ENCODE measurements at regions not wholly inside any gene's neighbourhood (a gene's known extent, or its start where the extent isn't known, plus 50 kb on each side); places are given as distances from the start of the nearest gene placed in this dataset.

GRCh38 chr2:147686365-147686764, 158.5 kb upstream of the ACVR2A start:
- no peak overlapping the region for H3K4me3 Mint-ChIP-seq
- no peaks in the 10 kb centered on the region for H3K4me1 Mint-ChIP-seq (ENCODE audit: low read depth)
- no peaks in the 10 kb centered on the region for H3K9me3 Mint-ChIP-seq
- H3K27me3 Mint-ChIP-seq (ENCODE audit: low read depth) = no peaks in the 10 kb centered on the region
- no peaks in the 10 kb centered on the region for H3K36me3 Mint-ChIP-seq (ENCODE audit: low read depth)
- no peak overlapping the region for H3K27ac Mint-ChIP-seq

- Mint-ChIP-seq H3K4me1 (ENCODE audit: low read depth) (no peaks in the 10 kb centered on the region), H3K27ac (no peak overlapping the region), H3K4me3 (no peak overlapping the region), H3K9me3 (no peaks in the 10 kb centered on the region), H3K36me3 (ENCODE audit: low read depth) (no peaks in the 10 kb centered on the region), H3K27me3 (ENCODE audit: low read depth) (no peaks in the 10 kb centered on the region)
These were observed 159.9 kb upstream of the ACVR2A start for GRCh38 chr2:147684903-147685302.

GRCh38 chr2:147683380-147683779, 161.4 kb upstream of the ACVR2A start:
- Mint-ChIP-seq H3K4me1 (ENCODE audit: low read depth) (no peaks in the 10 kb centered on the region), H3K27ac (no peak overlapping the region)

GRCh38 chr2:147681093-147681492, 163.7 kb upstream of the ACVR2A start:
- Mint-ChIP-seq H3K4me3 (no peak overlapping the region), H3K36me3 (ENCODE audit: low read depth) (no peaks in the 10 kb centered on the region), H3K27me3 (ENCODE audit: low read depth) (peaks cover 4% of the 10 kb centered on the region), H3K9me3 (no peaks in the 10 kb centered on the region), H3K27ac (no peak overlapping the region), H3K4me1 (ENCODE audit: low read depth) (no peaks in the 10 kb centered on the region)

More at GRCh38 chr2:147683380-147683779, 161.4 kb upstream of the ACVR2A start:
- Mint-ChIP-seq H3K9me3 (no peaks in the 10 kb centered on the region), H3K27me3 (ENCODE audit: low read depth) (no peaks in the 10 kb centered on the region), H3K36me3 (ENCODE audit: low read depth) (no peaks in the 10 kb centered on the region), H3K4me3 (no peak overlapping the region)

- no peaks in the 10 kb centered on the region for H3K36me3 Mint-ChIP-seq (ENCODE audit: low read depth)
- H3K9me3 Mint-ChIP-seq = no peaks in the 10 kb centered on the region
- peaks cover 4% of the 10 kb centered on the region for H3K27me3 Mint-ChIP-seq (ENCODE audit: low read depth)
- H3K4me1 Mint-ChIP-seq (ENCODE audit: low read depth) = no peaks in the 10 kb centered on the region
- no peak overlapping the region for H3K27ac Mint-ChIP-seq
- no peak overlapping the region for H3K4me3 Mint-ChIP-seq
These were observed 164.8 kb upstream of the ACVR2A start for GRCh38 chr2:147679955-147680531.

- Mint-ChIP-seq H3K36me3 (ENCODE audit: low read depth) (no peaks in the 10 kb centered on the region), H3K4me1 (ENCODE audit: low read depth) (no peaks in the 10 kb centered on the region), H3K27ac (no peak overlapping the region), H3K9me3 (no peaks in the 10 kb centered on the region), H3K4me3 (no peak overlapping the region), H3K27me3 (ENCODE audit: low read depth) (peaks cover 4% of the 10 kb centered on the region)
These were observed 165.5 kb upstream of the ACVR2A start for GRCh38 chr2:147679191-147679954.

- Mint-ChIP-seq H3K27ac (no peak overlapping the region), H3K4me1 (ENCODE audit: low read depth) (peaks cover 24% of the 10 kb centered on the region), H3K36me3 (ENCODE audit: low read depth) (peaks cover 4% of the 10 kb centered on the region), H3K9me3 (peaks cover 8% of the 10 kb centered on the region), H3K27me3 (ENCODE audit: low read depth) (peaks cover 3% of the 10 kb centered on the region), H3K4me3 (no peak overlapping the region)
These were observed 179.7 kb upstream of the ACVR2A start for GRCh38 chr2:147665105-147665504.

DNA sequence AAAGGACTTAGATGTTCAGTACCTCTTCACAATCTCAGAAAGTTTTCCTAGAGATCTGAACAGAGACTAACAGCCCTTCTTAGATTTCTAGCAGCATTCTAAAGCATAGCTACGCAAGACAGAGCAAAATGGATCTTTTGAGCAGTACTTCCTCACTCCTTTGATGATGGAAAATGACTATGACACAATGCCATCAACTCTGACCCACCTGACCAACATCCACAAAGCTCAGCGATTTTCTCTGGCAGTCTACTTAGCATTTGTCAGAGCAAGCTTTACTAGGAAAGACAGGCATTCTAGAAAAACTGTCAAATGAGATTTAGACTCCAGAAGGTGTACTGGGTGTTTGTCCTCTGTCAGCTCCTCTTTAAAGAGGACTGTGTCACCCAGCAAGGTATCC, 180.9 kb upstream of the ACVR2A start:
- Mint-ChIP-seq H3K9me3 (peaks cover 7% of the 10 kb centered on the region), H3K27ac (peak overlapping the region; percentile 90), H3K27me3 (ENCODE audit: low read depth) (no peaks in the 10 kb centered on the region), H3K4me1 (ENCODE audit: low read depth) (peaks cover 24% of the 10 kb centered on the region), H3K36me3 (ENCODE audit: low read depth) (peaks cover 5% of the 10 kb centered on the region), H3K4me3 (peak overlapping the region; percentile 61)

DNA sequence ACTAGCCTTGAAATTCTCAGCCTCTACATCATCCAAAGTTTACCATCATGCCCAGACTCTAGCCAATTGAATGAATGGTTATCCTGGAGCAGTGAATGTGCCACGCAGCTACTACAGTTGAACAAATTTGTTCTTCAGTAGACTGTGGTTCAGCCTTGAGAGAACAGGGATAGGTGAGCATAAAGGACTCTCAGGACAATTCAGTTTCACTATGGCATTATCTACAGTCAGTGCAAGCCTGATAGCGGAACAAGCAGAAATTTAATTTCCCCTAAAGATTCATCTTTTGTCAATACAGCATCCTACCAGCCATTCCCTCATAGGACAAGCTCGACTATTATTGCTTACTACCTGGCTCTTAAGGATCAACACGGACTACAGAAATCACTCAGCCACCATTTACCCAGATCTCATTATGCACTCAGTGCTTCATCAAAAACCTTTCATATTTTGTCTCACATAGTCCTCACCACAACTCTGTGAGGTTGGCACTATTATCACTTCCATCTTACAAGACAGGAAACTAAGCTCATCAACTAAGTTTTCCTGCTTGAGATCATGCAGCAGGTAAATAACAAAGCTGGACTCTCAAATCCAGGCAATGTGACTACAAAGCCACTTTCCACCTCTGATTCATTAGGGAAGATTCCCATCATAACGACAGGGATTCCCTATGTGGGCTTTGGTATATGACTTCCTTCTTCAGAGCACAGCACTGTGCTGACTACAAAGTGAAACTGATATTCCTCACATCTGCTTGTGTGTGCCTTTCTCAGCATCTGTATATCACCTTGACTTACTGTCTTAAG, 181.5 kb upstream of the ACVR2A start:
- Mint-ChIP-seq H3K27me3 (ENCODE audit: low read depth) (no peaks in the 10 kb centered on the region), H3K27ac (peak overlapping the region; percentile 90), H3K36me3 (ENCODE audit: low read depth) (peaks cover 6% of the 10 kb centered on the region), H3K4me3 (peak overlapping the region; percentile 61), H3K9me3 (peaks cover 10% of the 10 kb centered on the region), H3K4me1 (ENCODE audit: low read depth) (peaks cover 24% of the 10 kb centered on the region)

DNA sequence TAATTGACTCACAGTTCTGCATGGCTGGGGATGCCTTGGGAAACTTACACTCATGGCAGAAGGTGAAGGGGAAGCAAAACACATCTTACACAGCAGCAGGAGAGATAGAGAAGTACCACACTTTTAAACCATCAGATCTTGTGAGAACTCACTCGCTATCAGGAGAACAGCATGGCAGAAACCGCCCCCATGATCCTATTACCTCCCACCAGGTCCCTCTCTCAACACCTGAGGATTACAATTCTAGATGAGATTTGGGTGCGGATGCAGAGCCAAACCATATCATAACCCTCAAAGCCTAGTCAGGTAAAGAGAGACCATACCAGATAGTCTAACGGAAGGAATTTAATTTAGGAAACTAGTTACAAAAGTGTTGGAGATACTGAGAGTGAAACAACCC, 182.6 kb upstream of the ACVR2A start:
- Mint-ChIP-seq H3K36me3 (ENCODE audit: low read depth) (peaks cover 6% of the 10 kb centered on the region), H3K27me3 (ENCODE audit: low read depth) (no peaks in the 10 kb centered on the region), H3K9me3 (peaks cover 10% of the 10 kb centered on the region), H3K27ac (peak overlapping the region; percentile 50), H3K4me1 (ENCODE audit: low read depth) (peaks cover 24% of the 10 kb centered on the region), H3K4me3 (no peak overlapping the region)

GRCh38 chr2:147660680-147661079, 184.1 kb upstream of the ACVR2A start:
- peaks cover 6% of the 10 kb centered on the region for H3K36me3 Mint-ChIP-seq (ENCODE audit: low read depth)
- H3K4me1 Mint-ChIP-seq (ENCODE audit: low read depth) = peaks cover 23% of the 10 kb centered on the region
- no peaks in the 10 kb centered on the region for H3K27me3 Mint-ChIP-seq (ENCODE audit: low read depth)
- H3K9me3 Mint-ChIP-seq = peaks cover 10% of the 10 kb centered on the region
- no peak overlapping the region for H3K27ac Mint-ChIP-seq
- no peak overlapping the region for H3K4me3 Mint-ChIP-seq

DNA sequence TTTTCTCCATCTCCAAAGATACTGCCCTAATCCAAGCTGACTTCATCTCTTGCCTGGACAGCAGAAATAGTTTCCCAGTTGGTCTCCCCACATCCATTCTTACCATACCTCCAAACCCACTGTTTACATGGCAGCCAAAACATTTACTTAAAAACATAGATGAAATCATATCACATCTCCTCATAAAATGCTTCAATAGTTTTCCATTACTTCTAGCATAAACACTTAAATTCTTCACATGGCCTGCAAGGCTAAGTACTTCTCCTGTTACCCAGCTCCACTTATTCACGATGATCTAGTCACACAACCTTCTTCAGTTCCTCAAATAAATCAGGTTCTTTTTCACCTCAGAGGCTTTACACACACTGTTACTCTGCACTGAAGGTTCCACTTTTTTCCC, 185.8 kb upstream of the ACVR2A start:
- H3K36me3 Mint-ChIP-seq (ENCODE audit: low read depth) = peaks cover 6% of the 10 kb centered on the region
- H3K27me3 Mint-ChIP-seq (ENCODE audit: low read depth) = no peaks in the 10 kb centered on the region
- H3K27ac Mint-ChIP-seq = no peak overlapping the region
- peaks cover 10% of the 10 kb centered on the region for H3K9me3 Mint-ChIP-seq
- peaks cover 21% of the 10 kb centered on the region for H3K4me1 Mint-ChIP-seq (ENCODE audit: low read depth)
- H3K4me3 Mint-ChIP-seq = no peak overlapping the region

- Mint-ChIP-seq H3K27ac (no peak overlapping the region), H3K4me3 (no peak overlapping the region), H3K36me3 (ENCODE audit: low read depth) (peaks cover 6% of the 10 kb centered on the region), H3K9me3 (peaks cover 10% of the 10 kb centered on the region), H3K27me3 (ENCODE audit: low read depth) (no peaks in the 10 kb centered on the region), H3K4me1 (ENCODE audit: low read depth) (peaks cover 6% of the 10 kb centered on the region)
These were observed 187.5 kb upstream of the ACVR2A start for GRCh38 chr2:147657086-147658000.

DNA sequence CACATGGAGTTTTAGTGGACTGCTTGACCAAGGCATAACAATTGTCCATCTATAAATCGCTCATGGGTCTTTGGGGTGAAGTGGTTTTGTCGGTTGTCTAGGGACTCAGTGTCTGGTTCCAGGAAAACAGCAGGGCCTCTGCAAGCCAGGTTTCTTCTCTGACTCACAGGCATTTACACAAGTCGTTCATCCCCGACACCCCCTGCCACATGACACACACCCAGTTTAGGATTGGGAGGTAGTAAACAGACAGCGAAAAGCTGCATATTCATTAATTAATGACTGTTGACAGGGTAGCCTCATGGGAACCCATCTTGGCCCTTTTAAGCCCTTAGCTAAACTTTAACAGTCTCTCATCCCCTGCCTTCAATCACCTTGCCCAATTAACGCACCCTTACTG, 194.8 kb upstream of the ACVR2A start:
- no peaks in the 10 kb centered on the region for H3K4me1 Mint-ChIP-seq (ENCODE audit: low read depth)
- H3K4me3 Mint-ChIP-seq = no peak overlapping the region
- peaks cover 3% of the 10 kb centered on the region for H3K27me3 Mint-ChIP-seq (ENCODE audit: low read depth)
- H3K36me3 Mint-ChIP-seq (ENCODE audit: low read depth) = no peaks in the 10 kb centered on the region
- H3K9me3 Mint-ChIP-seq = no peaks in the 10 kb centered on the region
- no peak overlapping the region for H3K27ac Mint-ChIP-seq

Data from T-helper 1 cell treated with Interleukin-12 subunit alpha and Interleukin-12 subunit beta and Interleukin-4 antibody, amounts not matched to agents 30 μg/mL and 1 μg/mL, for 36 hours (primary cell).